Esophagus squamous epithelium (tissue), 5 donors: ENCODE measurements at regions not wholly inside any gene's neighbourhood (a gene's known extent, or its start where the extent isn't known, plus 50 kb on each side); places are given as distances from the start of the nearest gene placed in this dataset.

Experiments used
- DNase-seq: peaks from one replicate; lab custom pipeline; 2025; lab: John Stamatoyannopoulos, UW
- H3K27ac ChIP-seq, 4 donors: fragments of 200-600 bp; sonication (generic); one replicate each; pipeline ENCODE4 v1.5.1; 2016 to 2019; ENCODE audit warnings: mild to moderate bottlenecking in 1 of 4
- H3K27me3 ChIP-seq, 4 donors: fragments of 200-600 bp; sonication (generic); 1 replicate in 3 of 4; 2 replicates in 1 of 4; pipeline versions ENCODE4 v1.5.1 to v1.6.0; 2017 to 2021; ENCODE audit warnings: antibody characterized with exemption in 1 of 4
- H3K36me3 ChIP-seq, 3 donors: fragments of 200-600 bp; sonication (generic); one replicate each; pipeline ENCODE4 v1.5.1; 2016 to 2019
- H3K4me1 ChIP-seq, 3 donors: fragments of 200-600 bp; sonication (generic); one replicate each; pipeline ENCODE4 v1.5.1; 2017 to 2019
- H3K4me3 ChIP-seq, 4 donors: fragments of 200-600 bp; sonication (generic); 1 replicate in 3 of 4; 2 replicates in 1 of 4; pipeline ENCODE4 v1.5.1; 2016 to 2019; ENCODE audit warnings: mild to moderate bottlenecking in 2 of 4, moderate library complexity in 1 of 4
- H3K9me3 ChIP-seq, 3 donors: fragments of 200-600 bp; sonication (generic); one replicate each; pipeline ENCODE4 v1.5.1; 2016 to 2019
- POLR2A ChIP-seq, 4 donors: fragments of 450-650 bp; IDR thresholded peaks; one replicate each; pipeline ENCODE4 v1.6.1; 2017; ENCODE audit warnings: antibody characterized with exemption in 4 of 4, mild to moderate bottlenecking in 4 of 4, moderate library complexity in 3 of 4
- WGBS, 2 donors: methylation state at CpG; one replicate each; pipeline ENCODE4 v1.1.5; 2018; 5-methylcytosine and 5-hydroxymethylcytosine counted together
- intact Hi-C: fragments of 100-400 bp; cut with DNase I; formaldehyde crosslinking; loops from one replicate; pipeline ENCODE4 v1.15.0; 2022
- TF ChIP-seq, protein P1 (sequence below), 6 experiments: fragments of 450-650 bp in 4 of 6; fragments of 200-600 bp in 2 of 6; sonication (generic) in 2 of 6; IDR thresholded peaks; one replicate each; pipeline ENCODE4 v1.5.1; 2016 to 2019; ENCODE audit warnings: antibody characterized with exemption in 6 of 6, mild to moderate bottlenecking in 4 of 6, moderate library complexity in 4 of 6
- donor health status: DM: yes; HTN: yes; CAD: no.

DNA sequence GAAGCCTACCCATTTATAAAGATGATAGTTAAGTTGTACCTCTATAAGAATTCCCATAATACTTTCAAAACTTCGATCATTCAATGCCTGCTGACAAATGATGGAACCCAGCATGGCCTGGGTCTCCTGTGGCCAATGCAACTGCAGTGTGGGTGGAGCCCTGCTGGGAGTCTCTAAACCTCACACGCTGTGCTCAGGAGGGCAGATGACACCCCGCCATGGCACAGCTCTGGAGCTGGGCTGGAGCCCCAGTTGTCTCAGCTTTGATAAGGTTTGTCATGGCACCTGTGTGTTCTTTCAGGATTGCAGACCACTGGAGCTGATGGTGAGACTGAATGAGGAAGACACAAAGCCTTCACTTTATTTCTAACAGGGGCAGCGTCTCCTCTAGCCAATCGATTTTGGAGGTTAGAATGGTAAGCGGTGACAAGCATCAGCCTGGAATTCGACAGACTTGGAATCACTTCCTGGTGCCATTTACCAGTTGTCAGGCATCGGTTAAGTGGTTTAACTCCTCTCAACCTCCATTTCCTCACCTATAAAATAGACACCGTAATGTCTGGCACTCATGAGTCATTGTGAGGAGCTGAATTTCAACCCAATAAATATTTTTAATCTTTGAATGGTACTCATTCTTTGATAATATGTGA lies 383.6 kb upstream of the SALL3 start:
- intact Hi-C loops, result no loop called here
- 77 to 78% methylated on average over 8 to 9 of the region's 9 CpGs for WGBS, 2 donors
- Histone ChIP-seq H3K27ac (peak overlapping the region in 2 of 4 donors; percentile 1 to 64), H3K4me3 (no peak overlapping the region), H3K36me3 (no peaks in the 10 kb centered on the region), H3K9me3 (peaks cover 0 to 16% (median 12%) of the 10 kb centered on the region in 3 donors), H3K27me3 (peaks cover 0 to 5% (median 0%) of the 10 kb centered on the region in 4 donors), H3K4me1 (peaks cover 0 to 25% (median 0%) of the 10 kb centered on the region in 3 donors)
- DNase-seq, result no peak
- TF ChIP-seq, protein P1, sequence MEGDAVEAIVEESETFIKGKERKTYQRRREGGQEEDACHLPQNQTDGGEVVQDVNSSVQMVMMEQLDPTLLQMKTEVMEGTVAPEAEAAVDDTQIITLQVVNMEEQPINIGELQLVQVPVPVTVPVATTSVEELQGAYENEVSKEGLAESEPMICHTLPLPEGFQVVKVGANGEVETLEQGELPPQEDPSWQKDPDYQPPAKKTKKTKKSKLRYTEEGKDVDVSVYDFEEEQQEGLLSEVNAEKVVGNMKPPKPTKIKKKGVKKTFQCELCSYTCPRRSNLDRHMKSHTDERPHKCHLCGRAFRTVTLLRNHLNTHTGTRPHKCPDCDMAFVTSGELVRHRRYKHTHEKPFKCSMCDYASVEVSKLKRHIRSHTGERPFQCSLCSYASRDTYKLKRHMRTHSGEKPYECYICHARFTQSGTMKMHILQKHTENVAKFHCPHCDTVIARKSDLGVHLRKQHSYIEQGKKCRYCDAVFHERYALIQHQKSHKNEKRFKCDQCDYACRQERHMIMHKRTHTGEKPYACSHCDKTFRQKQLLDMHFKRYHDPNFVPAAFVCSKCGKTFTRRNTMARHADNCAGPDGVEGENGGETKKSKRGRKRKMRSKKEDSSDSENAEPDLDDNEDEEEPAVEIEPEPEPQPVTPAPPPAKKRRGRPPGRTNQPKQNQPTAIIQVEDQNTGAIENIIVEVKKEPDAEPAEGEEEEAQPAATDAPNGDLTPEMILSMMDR (IDR thresholded peaks at IDR 0.05), result no peak
- no peak for TF ChIP-seq POLR2A (IDR thresholded peaks at IDR 0.05)

DNA sequence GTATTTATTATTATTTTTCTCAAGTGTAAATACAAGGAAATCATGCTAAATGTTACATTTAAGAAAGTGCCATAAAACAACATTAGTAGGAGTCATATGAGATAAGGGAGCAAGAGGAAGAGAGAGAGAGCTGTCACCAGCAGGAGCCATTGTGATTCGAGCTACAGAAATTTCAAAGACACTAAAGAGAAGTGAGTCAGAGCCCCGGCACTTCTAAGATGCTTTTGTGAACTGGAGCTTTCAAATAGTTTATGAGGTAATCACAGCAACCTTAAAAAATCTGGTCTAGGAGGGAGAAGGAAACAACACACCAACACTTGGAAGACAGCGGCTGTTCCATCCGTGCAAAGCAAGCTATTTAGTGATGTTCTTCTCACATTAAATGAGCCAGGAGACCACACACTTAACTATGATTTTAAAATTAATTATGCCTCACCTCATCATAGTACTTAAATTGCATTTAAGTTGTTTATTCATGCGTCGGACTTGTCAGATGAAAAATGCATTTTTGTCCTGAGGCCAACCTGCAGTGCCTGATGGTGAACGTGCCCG lies 382.7 kb upstream of the SALL3 start:
- no peak for DNase-seq
- intact Hi-C loops, result no loop called here
- no peak for TF ChIP-seq POLR2A (IDR thresholded peaks at IDR 0.05)
- TF ChIP-seq, protein P1 (IDR thresholded peaks at IDR 0.05), result no peak
- Histone ChIP-seq H3K27ac (no peak overlapping the region), H3K36me3 (no peaks in the 10 kb centered on the region), H3K4me3 (no peak overlapping the region), H3K9me3 (peaks cover 0 to 16% (median 12%) of the 10 kb centered on the region in 3 donors), H3K4me1 (peaks cover 0 to 25% (median 0%) of the 10 kb centered on the region in 3 donors), H3K27me3 (peaks cover 0 to 7% (median 0%) of the 10 kb centered on the region in 4 donors)
- 30% methylated on average over 8 of the region's 8 CpGs for WGBS, 2 donors

DNA sequence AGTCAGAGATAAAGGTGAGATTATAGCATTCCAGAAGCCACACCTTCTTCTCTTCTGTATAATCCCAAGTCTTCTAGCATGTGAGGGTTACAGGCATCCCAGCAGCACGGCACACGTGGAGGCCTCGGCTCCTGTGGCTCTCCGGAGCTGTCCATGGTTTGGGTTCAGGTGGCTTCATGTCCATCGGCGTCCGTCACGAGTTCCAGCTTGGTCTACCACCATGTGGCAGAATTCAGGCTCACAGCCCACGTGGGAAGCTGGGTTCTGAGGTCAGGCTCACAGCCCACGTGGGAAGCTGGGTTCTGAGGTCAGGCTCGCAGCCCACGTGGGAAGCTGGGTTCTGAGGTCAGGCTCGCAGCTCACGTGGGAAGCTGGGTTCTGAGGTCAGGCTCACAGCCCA lies 378.3 kb upstream of the SALL3 start:
- TF ChIP-seq, protein P1 (IDR thresholded peaks at IDR 0.05), result no peak
- TF ChIP-seq POLR2A (IDR thresholded peaks at IDR 0.05), result no peak
- no peak overlapping the region for H3K27ac ChIP-seq
- intact Hi-C loops, result no loop called here
- no peak for DNase-seq
- no peaks in the 10 kb centered on the region for H3K36me3 ChIP-seq
- peaks cover 0 to 27% (median 0%) of the 10 kb centered on the region in 4 donors for H3K27me3 ChIP-seq
- H3K4me3 ChIP-seq, result no peak overlapping the region
- H3K4me1 ChIP-seq, result peaks cover 0 to 9% (median 0%) of the 10 kb centered on the region in 3 donors
- H3K9me3 ChIP-seq, result no peaks in the 10 kb centered on the region
- 36 to 60% methylated on average over 1 to 6 of the region's 14 CpGs for WGBS, 2 donors

DNA sequence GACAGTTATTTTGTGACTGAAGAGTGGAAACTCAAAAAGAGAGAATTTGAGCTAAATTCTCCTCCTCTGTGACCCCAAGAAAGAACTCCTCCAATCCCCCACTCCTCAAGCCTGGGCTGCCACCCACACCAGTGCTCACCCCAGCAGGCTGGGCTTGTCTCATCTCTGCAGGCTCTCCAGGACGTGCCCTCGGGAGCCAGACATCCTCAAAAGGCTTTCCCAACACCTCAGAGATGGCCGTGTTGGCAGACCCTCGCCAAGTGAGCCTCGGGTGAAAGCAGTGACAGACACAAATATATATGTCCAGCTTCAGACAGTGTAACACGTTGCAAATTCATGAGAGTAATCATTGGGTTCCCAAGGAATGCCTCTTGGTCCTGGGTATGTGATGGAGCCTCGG lies 377.7 kb upstream of the SALL3 start:
- Histone ChIP-seq H3K36me3 (no peaks in the 10 kb centered on the region), H3K27me3 (peaks cover 0 to 29% (median 0%) of the 10 kb centered on the region in 4 donors), H3K9me3 (no peaks in the 10 kb centered on the region), H3K4me1 (peaks cover 0 to 4% (median 0%) of the 10 kb centered on the region in 3 donors), H3K4me3 (no peak overlapping the region), H3K27ac (no peak overlapping the region)
- 75 to 82% methylated on average over 5 to 7 of the region's 7 CpGs for WGBS, 2 donors
- DNase-seq, result no peak
- TF ChIP-seq, protein P1 (IDR thresholded peaks at IDR 0.05), result no peak
- no peak for TF ChIP-seq POLR2A (IDR thresholded peaks at IDR 0.05)
- intact Hi-C loops, result no loop called here

DNA sequence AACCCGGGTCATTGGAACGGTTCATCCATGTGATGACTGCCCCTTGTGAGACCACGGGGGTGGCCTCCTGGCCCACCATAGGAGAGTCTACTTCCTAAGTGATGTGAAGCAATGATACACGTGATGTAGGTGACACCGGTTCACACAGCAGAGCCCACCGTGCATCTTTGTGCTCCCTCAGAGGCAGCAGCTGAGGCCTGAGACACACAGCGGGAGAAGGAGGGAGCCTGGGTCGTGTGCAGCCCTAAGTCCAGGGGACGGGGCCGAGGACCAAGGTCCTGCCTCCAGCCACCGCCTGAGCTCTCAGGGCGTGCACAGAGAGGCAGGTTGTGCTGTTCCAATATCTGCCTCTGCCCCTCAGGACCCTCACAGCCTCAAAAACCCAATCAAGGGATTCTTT lies 377.2 kb upstream of the SALL3 start:
- H3K9me3 ChIP-seq, result no peaks in the 10 kb centered on the region
- TF ChIP-seq POLR2A (IDR thresholded peaks at IDR 0.05), result no peak
- TF ChIP-seq, protein P1 (IDR thresholded peaks at IDR 0.05), result no peak
- H3K4me3 ChIP-seq, result no peak overlapping the region
- H3K4me1 ChIP-seq, result peaks cover 0 to 6% (median 0%) of the 10 kb centered on the region in 3 donors
- intact Hi-C loops, result no loop called here
- 77 to 91% methylated on average over 2 to 9 of the region's 12 CpGs for WGBS, 2 donors
- H3K27me3 ChIP-seq, result peaks cover 0 to 34% (median 0%) of the 10 kb centered on the region in 4 donors
- no peaks in the 10 kb centered on the region for H3K36me3 ChIP-seq
- no peak overlapping the region for H3K27ac ChIP-seq
- no peak for DNase-seq
